GM12865 (cell line): ENCODE measurements at regions not wholly inside any gene's neighbourhood (a gene's known extent, or its start where the extent isn't known, plus 50 kb on each side); places are given as distances from the start of the nearest gene placed in this dataset.

Experiments
- DNase-seq: peaks from one replicate; pipeline ENCODE4 v3.0.0; 2010; ENCODE audit warnings: low read depth
- H3K4me3 ChIP-seq: 2 replicates; pipeline ENCODE4 v1.5.1; 2011; ENCODE audit warnings: mild to moderate bottlenecking, low read depth, low read length, control low read depth
- CTCF ChIP-seq: IDR thresholded peaks from 2 replicates; pipeline ENCODE4 v1.5.1; 2011; ENCODE audit warnings: low read length, control low read depth, low read depth, inconsistent platforms; ENCODE audit not compliant: insufficient read depth; ENCODE audit errors: missing control alignments

- DNase-seq = no peak
- H3K4me3 ChIP-seq = no peak overlapping the region
- no peak for TF ChIP-seq CTCF
These were observed 337.5 kb upstream of the CASK start for GRCh38 chrX:42260854-42261253.

DNA sequence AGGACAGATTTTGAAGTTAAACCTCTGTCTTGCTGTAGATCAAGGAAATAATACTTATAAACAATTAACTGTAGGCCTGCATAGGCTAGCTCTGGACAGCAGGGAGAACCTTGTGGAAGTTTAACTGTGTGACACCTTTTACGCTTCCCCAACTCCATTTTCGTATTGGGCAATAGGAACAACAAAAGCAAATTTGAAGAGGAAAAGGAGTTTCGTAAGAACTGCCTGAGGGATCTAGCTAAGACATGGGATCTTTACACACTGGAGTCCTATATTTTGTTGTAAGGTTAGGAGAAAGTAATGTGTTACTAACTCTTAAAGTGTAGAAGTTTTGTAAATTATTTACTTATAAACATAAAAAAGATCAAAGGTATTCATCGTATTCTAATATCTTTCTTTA lies 324.9 kb upstream of the CASK start:
- no peak for TF ChIP-seq CTCF

GRCh38 chrX:42247241-42247640 lies 323.9 kb upstream of the CASK start:
- TF ChIP-seq CTCF = no peak
- no peak overlapping the region for H3K4me3 ChIP-seq
- peak; percentile 4 for DNase-seq

More for the DNA sequence above, 324.9 kb upstream of the CASK start:
- no peak overlapping the region for H3K4me3 ChIP-seq
- DNase-seq = no peak

GRCh38 chrX:42246814-42247213 lies 323.5 kb upstream of the CASK start:
- H3K4me3 ChIP-seq = no peak overlapping the region
- no peak for TF ChIP-seq CTCF
- DNase-seq = no peak

DNA sequence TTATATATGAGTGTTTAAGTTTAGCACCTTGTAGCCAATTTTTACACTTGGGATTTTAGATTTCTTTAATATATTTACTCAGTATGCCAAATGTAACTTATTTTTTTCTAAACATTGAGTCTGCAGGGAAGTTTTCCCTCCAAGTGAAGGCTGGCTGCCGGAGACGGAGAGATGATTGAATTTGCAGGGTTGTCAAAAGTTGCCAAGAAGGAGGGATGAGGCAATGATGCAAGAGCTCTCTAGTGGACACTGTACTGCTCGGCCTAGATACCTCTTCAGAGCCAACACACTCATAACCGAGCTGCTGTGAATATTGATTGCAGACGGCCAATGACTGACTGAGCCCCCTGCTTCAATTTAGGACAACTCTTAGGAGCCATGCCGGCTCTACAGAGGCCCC lies 318.6 kb upstream of the CASK start:
- DNase-seq = no peak
- TF ChIP-seq CTCF = no peak
- no peak overlapping the region for H3K4me3 ChIP-seq

- TF ChIP-seq CTCF = no peak
- DNase-seq = no peak
These were observed 318.1 kb upstream of the CASK start for GRCh38 chrX:42241421-42241820.

DNA sequence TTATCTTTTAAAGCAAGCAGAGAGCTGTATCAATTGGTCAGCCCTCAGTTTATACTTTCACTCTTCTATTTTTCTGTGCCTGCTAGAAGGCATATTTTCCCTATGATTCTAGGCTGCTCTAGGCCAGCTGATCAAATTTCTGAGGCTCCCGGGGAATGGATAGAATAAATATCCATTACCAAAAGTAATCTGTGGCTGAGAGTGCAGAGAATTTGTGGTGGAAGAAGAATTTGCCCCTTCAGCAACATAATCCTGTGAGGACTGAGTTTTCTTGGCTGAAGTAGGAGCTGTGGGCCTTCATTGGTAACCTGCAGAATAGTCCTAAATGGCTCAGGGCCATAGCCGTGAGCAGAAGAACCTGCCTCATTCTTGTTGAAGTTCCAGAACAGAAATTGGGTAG lies 314.6 kb upstream of the CASK start:
- no peak overlapping the region for H3K4me3 ChIP-seq
- DNase-seq = no peak
- TF ChIP-seq CTCF = no peak

More at GRCh38 chrX:42241421-42241820, 318.1 kb upstream of the CASK start:
- no peak overlapping the region for H3K4me3 ChIP-seq
